Endothelial cell of umbilical vein (primary cell): ENCODE measurements at regions not wholly inside any gene's neighbourhood (a gene's known extent, or its start where the extent isn't known, plus 50 kb on each side); places are given as distances from the start of the nearest gene placed in this dataset.

Experiments used
- BruUV-seq: library from RNA; stranded (reverse); fragments of 400-500 nt; replicated peaks from 2 replicates; lab custom pipeline; 2021; lab: Mats Ljungman, UMichigan
- CTCF ChIA-PET: fragments of 300-600, 350-600 bp; sonication (Branson Sonifier 250); formaldehyde crosslinking; loops from one replicate; lab custom pipeline; 2021; ENCODE audit warnings: antibody characterized with exemption, inconsistent platforms; lab: Charles Lee
- POLR2A ChIA-PET: fragments of 300-600, 350-600 bp; sonication (Branson Sonifier 250); formaldehyde crosslinking; loops from one replicate; lab custom pipeline; 2021; ENCODE audit warnings: antibody characterized with exemption, inconsistent platforms; lab: Charles Lee
- DNase-seq: peaks from one replicate; pipeline ENCODE4 v3.0.0-alpha.2; 2011; ENCODE audit warnings: low read depth, low spot score
- FAIRE-seq: peaks from 2 replicates; lab custom pipeline; 2011; peaks lifted over from hg19 to GRCh38; lab: Jason Lieb, UNC
- H2AFZ ChIP-seq: 2 replicates; pipeline ENCODE4 v1.6.0; 2012; ENCODE audit warnings: low read depth, low read length, control low read depth, inconsistent platforms
- H3K27ac ChIP-seq: 2 replicates; pipeline ENCODE4 v1.5.1; 2011; ENCODE audit warnings: low read depth, mild to moderate bottlenecking, control low read depth, low read length, moderate library complexity; ENCODE audit not compliant: insufficient read depth
- H3K27me3 ChIP-seq, 2 experiments: 2 replicates each; pipeline versions ENCODE4 v1.6.0 to v1.6.1; 2011; ENCODE audit warnings: low read length in 2 of 2, mixed read lengths in 1 of 2; ENCODE audit not compliant: control insufficient read depth in 2 of 2, insufficient read depth in 2 of 2
- H3K36me3 ChIP-seq, 2 experiments: 2 replicates in 1 of 2; 3 replicates in 1 of 2; pipeline ENCODE4 v1.5.1; 2011; ENCODE audit warnings: low read length in 2 of 2, mild to moderate bottlenecking in 1 of 2, moderate library complexity in 1 of 2; ENCODE audit not compliant: control insufficient read depth in 2 of 2, insufficient read depth in 2 of 2; ENCODE audit errors: extremely low read depth in 1 of 2
- H3K4me1 ChIP-seq: 3 replicates; pipeline ENCODE4 v1.5.1; 2011; ENCODE audit warnings: mild to moderate bottlenecking, low read length; ENCODE audit not compliant: control insufficient read depth, insufficient read depth; ENCODE audit errors: extremely low read depth
- H3K4me2 ChIP-seq: 2 replicates; pipeline ENCODE4 v1.6.1; 2011; ENCODE audit warnings: low read length, control low read depth, mixed read lengths; ENCODE audit not compliant: insufficient read depth
- H3K4me3 ChIP-seq, 3 experiments: fragments of 200-600 bp in 1 of 3; sonication (generic), shearing (Covaris generic) in 1 of 3; replicated peaks in 1 of 3; 2 replicates each; pipeline ENCODE4 v1.5.1; 2011 to 2016; ENCODE audit warnings: control low read depth in 3 of 3, low read length in 3 of 3, mild to moderate bottlenecking in 2 of 3, inconsistent platforms in 1 of 3, low read depth in 1 of 3, moderate library complexity in 1 of 3; ENCODE audit not compliant: insufficient read depth in 1 of 3
- H3K79me2 ChIP-seq: 2 replicates; pipeline ENCODE4 v1.6.0; 2012; ENCODE audit warnings: low read length, inconsistent platforms; ENCODE audit not compliant: control insufficient read depth, insufficient read depth
- H3K9ac ChIP-seq: replicated peaks from 2 replicates; pipeline ENCODE3; 2011; ENCODE audit warnings: low read length, control low read depth; ENCODE audit not compliant: insufficient read depth; ENCODE audit errors: extremely low read depth
- H3K9me1 ChIP-seq: replicated peaks from 3 replicates; pipeline ENCODE4 v1.6.0; 2011; ENCODE audit warnings: mild to moderate bottlenecking, low read length; ENCODE audit not compliant: control insufficient read depth, insufficient read depth; ENCODE audit errors: extremely low read depth
- H3K9me3 ChIP-seq: replicated peaks from 2 replicates; pipeline ENCODE4 v1.5.1; 2012; ENCODE audit warnings: low read length, inconsistent platforms; ENCODE audit not compliant: control insufficient read depth, insufficient read depth
- H4K20me1 ChIP-seq: replicated peaks from 2 replicates; pipeline ENCODE3; 2011; ENCODE audit warnings: mild to moderate bottlenecking, low read length; ENCODE audit not compliant: control insufficient read depth, insufficient read depth; ENCODE audit errors: extremely low read depth
- EZH2 ChIP-seq: IDR thresholded peaks from 2 replicates; pipeline ENCODE4 v1.6.1; 2012; ENCODE audit warnings: borderline replicate concordance, low read depth, mild to moderate bottlenecking, moderate library complexity, low read length, inconsistent platforms; ENCODE audit not compliant: severe bottlenecking
- FOS ChIP-seq: IDR thresholded peaks from 2 replicates; pipeline ENCODE4 v1.6.1; 2011; ENCODE audit warnings: mild to moderate bottlenecking, low read length, moderate library complexity, borderline replicate concordance; ENCODE audit not compliant: insufficient read depth
- GATA2 ChIP-seq: IDR thresholded peaks from 2 replicates; pipeline ENCODE4 v1.7.0; 2011; ENCODE audit warnings: low read depth, mild to moderate bottlenecking, moderate library complexity, mixed read lengths, low read length; ENCODE audit not compliant: insufficient read length, insufficient read depth
- JUN ChIP-seq: IDR thresholded peaks from 2 replicates; pipeline ENCODE4 v1.6.1; 2011; ENCODE audit warnings: borderline replicate concordance, low read depth; ENCODE audit not compliant: insufficient read length, insufficient read depth
- MAX ChIP-seq: IDR thresholded peaks from 2 replicates; pipeline ENCODE4 v1.6.1; 2011; ENCODE audit not compliant: insufficient read depth, insufficient read length
- MYC ChIP-seq: IDR thresholded peaks from one replicate; pipeline ENCODE4 v1.6.1; 2011; ENCODE audit warnings: mild to moderate bottlenecking, low read depth, low read length
- POLR2A ChIP-seq: IDR thresholded peaks from 2 replicates; pipeline ENCODE4 v1.6.1; 2012; ENCODE audit warnings: low read depth, mild to moderate bottlenecking, control low read depth, low read length
- POLR2AphosphoS5 ChIP-seq: IDR thresholded peaks from 2 replicates; pipeline ENCODE4 v1.6.1; 2012; ENCODE audit warnings: low read depth, mild to moderate bottlenecking, control low read depth, low read length, moderate library complexity; ENCODE audit not compliant: insufficient read depth
- dilution Hi-C: fragments of 300-500 bp; cut with MboI; formaldehyde crosslinking; loops from one replicate; pipeline ENCODE4 v1.15.0; 2019; ENCODE audit warnings: low sequenced_read_pairs; ENCODE audit not compliant: extremely low pct_ligation_motif_present
- intact Hi-C: fragments of 100-400 bp; cut with micrococcal nuclease; formaldehyde crosslinking; loops from one replicate; pipeline ENCODE4 v1.10.0; 2022
- TF ChIP-seq, protein P1 (sequence below), 2 donors: IDR thresholded peaks; 1 replicate in 1 of 2; 2 replicates in 1 of 2; pipeline ENCODE4 v1.5.1; 2011; ENCODE audit warnings: low read length in 2 of 2, mild to moderate bottlenecking in 2 of 2, moderate library complexity in 2 of 2, control low read depth in 1 of 2, inconsistent platforms in 1 of 2, low read depth in 1 of 2; ENCODE audit not compliant: insufficient read depth in 1 of 2; ENCODE audit errors: extremely low read depth in 1 of 2

GRCh38 chr4:151950993-151951670 is 190.3 kb upstream of the GATB start:
- H2AFZ ChIP-seq, result no peak overlapping the region
- H3K9me1 ChIP-seq, result no peaks in the 10 kb centered on the region
- POLR2A ChIA-PET, result no interaction called here
- no peak overlapping the region for H3K27ac ChIP-seq
- H3K4me3 ChIP-seq, result no peak overlapping the region
- FAIRE-seq (no peak), DNase-seq (no peak)
- H3K9me3 ChIP-seq, result no peaks in the 10 kb centered on the region
- no peaks in the 10 kb centered on the region for H3K36me3 ChIP-seq
- H3K27me3 ChIP-seq, result no peaks in the 10 kb centered on the region
- no peak overlapping the region for H3K4me2 ChIP-seq
- CTCF ChIA-PET, result no interaction called here
- no peak overlapping the region for H3K9ac ChIP-seq
- H3K79me2 ChIP-seq, result no peaks in the 10 kb centered on the region
- H3K4me1 ChIP-seq, result no peaks in the 10 kb centered on the region
- H4K20me1 ChIP-seq, result no peaks in the 10 kb centered on the region
- dilution Hi-C loops (no loop called here), intact Hi-C loops (no loop called here)
- no TSS peak for BruUV-seq
- TF ChIP-seq GATA2 (no peak), JUN (no peak), POLR2AphosphoS5 (no peak), POLR2A (no peak), EZH2 (no peak), MAX (no peak)

- H3K9me3 ChIP-seq, result no peaks in the 10 kb centered on the region
- no TSS peak for BruUV-seq
- H3K27ac ChIP-seq, result no peak overlapping the region
- no peak for DNase-seq
- ChIA-PET CTCF (no interaction called here), POLR2A (no interaction called here)
- TF ChIP-seq FOS (no peak), GATA2 (no peak), POLR2AphosphoS5 (no peak), MAX (no peak), EZH2 (no peak), JUN (no peak), MYC (no peak)
- TF ChIP-seq, protein P1, sequence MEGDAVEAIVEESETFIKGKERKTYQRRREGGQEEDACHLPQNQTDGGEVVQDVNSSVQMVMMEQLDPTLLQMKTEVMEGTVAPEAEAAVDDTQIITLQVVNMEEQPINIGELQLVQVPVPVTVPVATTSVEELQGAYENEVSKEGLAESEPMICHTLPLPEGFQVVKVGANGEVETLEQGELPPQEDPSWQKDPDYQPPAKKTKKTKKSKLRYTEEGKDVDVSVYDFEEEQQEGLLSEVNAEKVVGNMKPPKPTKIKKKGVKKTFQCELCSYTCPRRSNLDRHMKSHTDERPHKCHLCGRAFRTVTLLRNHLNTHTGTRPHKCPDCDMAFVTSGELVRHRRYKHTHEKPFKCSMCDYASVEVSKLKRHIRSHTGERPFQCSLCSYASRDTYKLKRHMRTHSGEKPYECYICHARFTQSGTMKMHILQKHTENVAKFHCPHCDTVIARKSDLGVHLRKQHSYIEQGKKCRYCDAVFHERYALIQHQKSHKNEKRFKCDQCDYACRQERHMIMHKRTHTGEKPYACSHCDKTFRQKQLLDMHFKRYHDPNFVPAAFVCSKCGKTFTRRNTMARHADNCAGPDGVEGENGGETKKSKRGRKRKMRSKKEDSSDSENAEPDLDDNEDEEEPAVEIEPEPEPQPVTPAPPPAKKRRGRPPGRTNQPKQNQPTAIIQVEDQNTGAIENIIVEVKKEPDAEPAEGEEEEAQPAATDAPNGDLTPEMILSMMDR (IDR thresholded peaks at IDR 0.05; ENCODE audit: extremely low read depth in 1 of 2, insufficient read depth in 1 of 2, low read depth in 1 of 2, low read length in 2 of 2), result no peak
- no peaks in the 10 kb centered on the region for H4K20me1 ChIP-seq
- no peak for FAIRE-seq
- dilution Hi-C loops, result no loop called here
- intact Hi-C loops, result loop anchor here (1.0 kb wide), 1 partner anchor 36 kb away; no protein-coding TSS in a partner anchor
- no peaks in the 10 kb centered on the region for H3K4me1 ChIP-seq
- no peaks in the 10 kb centered on the region for H3K27me3 ChIP-seq
- H2AFZ ChIP-seq, result no peak overlapping the region
- no peaks in the 10 kb centered on the region for H3K79me2 ChIP-seq
- H3K9ac ChIP-seq, result no peak overlapping the region
- no peak overlapping the region for H3K4me3 ChIP-seq
- no peaks in the 10 kb centered on the region for H3K9me1 ChIP-seq
- H3K4me2 ChIP-seq, result no peak overlapping the region
- no peaks in the 10 kb centered on the region for H3K36me3 ChIP-seq
These were observed 187.7 kb upstream of the GATB start for GRCh38 chr4:151948351-151949016.
